NCI-H2196 treated with DMSO at 0.1 percent for 48 hours (cell line): ENCODE measurements at regions not wholly inside any gene's neighbourhood (a gene's known extent, or its start where the extent isn't known, plus 50 kb on each side); places are given as distances from the start of the nearest gene placed in this dataset.
"Not testable (repeated sequence)": the region's sequence is repeated elsewhere in the genome, so short reads cannot be mapped to it uniquely, and the experiment has no call there.

ENCODE experiments used
- DNase-seq: peaks from one replicate; lab custom pipeline; 2025; ENCODE audit not compliant: unreplicated experiment; lab: John Stamatoyannopoulos, UW

- no peak for DNase-seq
Observed at GRCh38 chr12:108424026-108424425, 84.9 kb upstream of the CMKLR1 start.

- no peak for DNase-seq
Observed at GRCh38 chr12:108423486-108423885, 84.4 kb upstream of the CMKLR1 start.

GRCh38 chr12:108421082-108421481 is 82.0 kb upstream of the CMKLR1 start:
- DNase-seq: not testable (repeated sequence)

- not testable (repeated sequence) for DNase-seq
Observed at GRCh38 chr12:108420421-108420820, 81.3 kb upstream of the CMKLR1 start.

GRCh38 chr12:108419949-108420348 is 80.8 kb upstream of the CMKLR1 start:
- DNase-seq: no peak

DNA sequence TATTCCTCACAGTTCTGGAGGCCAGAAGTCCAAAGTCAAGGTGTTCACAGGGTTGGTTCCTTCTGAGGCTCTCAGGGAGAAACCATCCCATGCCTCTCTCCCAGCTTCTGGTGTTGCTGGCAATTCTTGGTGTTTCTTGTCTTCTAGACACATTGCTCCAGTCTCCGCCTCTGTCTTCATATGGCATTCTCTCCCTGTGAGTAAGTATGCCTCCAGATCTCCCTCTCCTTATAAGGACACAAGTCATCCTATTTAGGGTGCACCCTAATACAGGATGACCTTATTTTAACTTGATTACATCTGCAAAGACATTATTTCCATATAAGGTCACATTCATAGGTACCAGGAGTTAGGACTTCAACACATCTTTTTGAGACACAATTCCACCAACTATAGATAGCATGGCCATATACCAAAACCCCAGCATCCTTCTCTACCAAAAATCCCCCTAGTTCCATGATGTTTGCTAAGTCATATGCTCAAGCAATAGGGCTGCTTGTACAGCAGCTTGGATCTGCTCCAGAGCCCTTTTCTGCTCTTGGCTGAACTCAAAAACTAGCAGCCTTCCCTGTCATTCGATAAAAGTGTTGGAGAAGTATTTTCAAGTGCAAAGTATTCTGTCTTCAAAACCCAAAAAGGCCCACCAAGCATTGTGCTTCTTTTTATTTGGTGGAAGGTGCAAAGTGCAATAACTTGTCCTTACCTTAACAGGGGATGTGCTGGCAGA is 79.2 kb upstream of the CMKLR1 start:
- DNase-seq: no peak

DNA sequence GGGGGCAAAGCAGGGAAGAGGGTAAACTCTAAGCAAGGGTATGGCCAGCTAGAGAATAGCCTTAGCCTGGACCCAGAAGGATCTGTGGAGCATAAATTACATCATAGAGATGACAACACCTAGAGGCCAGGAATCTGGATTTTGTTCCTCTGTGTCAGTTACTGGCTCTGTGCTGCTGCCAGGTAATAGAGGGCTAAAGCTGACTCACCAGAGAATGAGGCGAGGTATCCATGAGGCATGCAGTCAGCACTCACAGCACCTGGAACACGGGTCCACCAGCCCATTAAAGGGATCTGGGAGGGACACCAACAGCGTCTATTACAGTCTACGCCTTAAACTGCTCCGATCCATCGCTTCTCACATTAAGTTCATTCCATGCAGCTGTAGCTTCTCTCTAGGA is 74.9 kb upstream of the CMKLR1 start:
- no peak for DNase-seq

- DNase-seq: no peak
Observed at GRCh38 chr12:108410689-108411088, 71.6 kb upstream of the CMKLR1 start.

- DNase-seq: no peak
Observed at GRCh38 chr12:108409481-108409880, 70.4 kb upstream of the CMKLR1 start.

GRCh38 chr12:108403952-108404351 is 64.8 kb upstream of the CMKLR1 start:
- no peak for DNase-seq

GRCh38 chr12:108401964-108402363 is 62.9 kb upstream of the CMKLR1 start:
- no peak for DNase-seq

DNA sequence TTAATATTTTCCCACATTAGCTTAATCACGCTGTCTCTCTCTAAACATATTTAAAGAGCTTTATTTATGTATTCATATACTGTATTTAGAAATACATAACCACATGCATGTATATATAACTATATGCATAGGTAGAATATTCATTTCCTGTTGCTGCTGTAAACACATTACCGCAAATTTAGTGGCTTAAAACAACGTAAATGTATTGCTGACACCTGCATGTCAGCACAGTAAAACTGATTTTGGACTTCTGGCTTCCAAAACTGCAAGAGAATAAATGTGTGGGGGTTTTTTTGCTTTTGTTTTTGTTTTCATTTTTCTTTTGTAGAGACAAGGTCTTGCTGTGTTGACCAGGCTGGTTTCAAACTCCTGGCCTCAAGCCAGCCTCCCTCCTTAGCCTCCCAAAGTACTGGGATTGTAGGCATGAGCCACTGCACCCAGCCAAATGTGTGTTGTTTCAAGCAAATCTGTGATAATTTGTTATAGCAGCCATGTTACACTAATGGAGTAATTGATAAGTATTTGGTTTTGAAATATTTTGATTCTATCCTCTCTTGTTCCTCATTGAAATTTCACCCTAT is 61.9 kb upstream of the CMKLR1 start:
- no peak for DNase-seq

- peak; percentile 8 for DNase-seq
Observed at GRCh38 chr12:108400481-108400880, 61.4 kb upstream of the CMKLR1 start.

GRCh38 chr12:108400056-108400455 is 60.9 kb upstream of the CMKLR1 start:
- DNase-seq: no peak

DNA sequence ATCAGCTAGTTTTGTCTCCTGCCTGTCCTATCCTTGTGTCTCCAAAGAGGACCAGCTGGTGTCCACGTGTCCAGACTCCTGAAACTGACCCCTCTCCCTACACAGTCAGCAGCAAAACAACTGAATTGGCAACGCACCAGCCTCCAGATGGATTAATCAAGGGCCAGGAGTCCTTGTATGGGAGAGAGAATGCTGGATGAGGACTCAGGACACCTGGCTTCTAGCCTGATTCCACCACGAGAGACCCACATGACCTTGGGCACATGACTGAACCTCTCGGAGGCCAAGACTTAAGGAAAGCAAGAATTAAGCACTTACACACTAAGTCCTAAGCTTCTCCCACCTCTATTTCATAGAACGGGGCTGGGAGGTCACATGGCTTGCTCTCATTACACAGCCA is 60.4 kb upstream of the CMKLR1 start:
- DNase-seq: peak; percentile 72

GRCh38 chr12:108394196-108394595 is 55.1 kb upstream of the CMKLR1 start:
- DNase-seq: peak; percentile 42

- no peak for DNase-seq
Observed at GRCh38 chr12:108392284-108392683, 53.2 kb upstream of the CMKLR1 start.

DNA sequence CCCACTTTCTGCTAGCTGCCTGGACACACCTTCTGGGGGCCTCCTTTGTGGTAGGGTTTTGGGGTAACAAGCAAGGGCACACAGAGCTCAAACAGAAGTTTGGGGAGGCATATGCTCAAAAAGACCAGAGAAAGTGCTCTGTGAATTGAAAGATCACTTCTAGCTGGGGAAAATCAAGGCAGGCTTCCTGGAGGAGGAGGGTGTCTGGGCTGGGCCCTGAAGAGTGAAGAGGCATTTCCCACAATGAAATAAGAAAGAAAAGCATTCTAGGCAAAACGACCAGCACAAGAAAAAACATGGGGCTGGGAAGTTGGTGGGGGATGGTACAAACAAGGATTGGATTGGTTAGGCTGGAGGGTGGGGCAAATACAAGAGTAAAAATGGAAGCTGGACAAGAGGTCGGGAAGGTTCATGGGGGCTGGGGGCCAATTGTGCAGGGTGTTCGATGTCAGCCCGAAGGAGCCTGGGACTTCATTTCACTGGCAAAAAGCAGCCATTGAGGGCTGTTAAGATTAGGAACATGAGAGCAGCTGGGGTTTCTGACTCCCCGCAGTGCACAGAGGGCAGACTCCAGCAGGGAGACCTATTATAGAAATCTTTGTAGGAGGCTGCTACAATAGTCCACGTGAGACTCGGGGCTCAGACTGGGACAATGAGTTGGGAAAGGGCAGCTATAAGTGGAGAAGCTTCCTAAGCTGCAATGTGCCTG is 51.5 kb upstream of the CMKLR1 start:
- DNase-seq: no peak

DNA sequence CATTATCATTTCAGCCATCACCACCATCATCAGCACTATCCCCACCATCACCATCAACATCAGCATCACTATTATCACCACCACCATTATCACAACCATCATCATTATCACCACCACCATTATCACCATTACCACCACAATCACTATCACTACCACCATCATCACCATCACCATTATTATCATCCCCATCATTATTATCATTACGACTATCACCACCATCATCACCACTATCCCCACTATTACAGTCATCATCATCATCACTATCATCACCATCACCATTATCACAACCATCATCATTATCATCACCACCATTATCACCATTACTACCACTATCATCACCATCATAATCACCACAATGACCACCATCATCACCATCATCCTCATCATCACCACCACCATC is 50.4 kb upstream of the CMKLR1 start:
- DNase-seq: no peak
